ENCODE measurements at regions not wholly inside any gene's neighbourhood (a gene's known extent, or its start where the extent isn't known, plus 50 kb on each side); places are given as distances from the start of the nearest gene placed in this dataset.
"Not testable (repeated sequence)": the region's sequence is repeated elsewhere in the genome, so short reads cannot be mapped to it uniquely, and the experiment has no call there.

GRCh38 chr6:137969874-137970273 is 102.8 kb downstream of the TNFAIP3 start:
- no peak for DNase-seq (ENCODE audit: low spot score)

- no peak for DNase-seq (ENCODE audit: low spot score)
These were observed 103.3 kb downstream of the TNFAIP3 start for GRCh38 chr6:137970368-137970767.

- peak; percentile 33 for DNase-seq (ENCODE audit: low spot score)
These were observed 106.1 kb downstream of the TNFAIP3 start for GRCh38 chr6:137973201-137973600.

GRCh38 chr6:137975188-137975940 is 108.3 kb downstream of the TNFAIP3 start:
- DNase-seq (ENCODE audit: low spot score) = peak; percentile 21

GRCh38 chr6:137976430-137976829 is 109.4 kb downstream of the TNFAIP3 start:
- no peak for DNase-seq (ENCODE audit: low spot score)

- no peak for DNase-seq (ENCODE audit: low spot score)
These were observed 110.1 kb downstream of the TNFAIP3 start for GRCh38 chr6:137977206-137977605.

- no peak for DNase-seq (ENCODE audit: low spot score)
These were observed 110.8 kb downstream of the TNFAIP3 start for GRCh38 chr6:137977814-137978213.

GRCh38 chr6:137978252-137978896 is 111.3 kb downstream of the TNFAIP3 start:
- DNase-seq (ENCODE audit: low spot score) = no peak

- DNase-seq (ENCODE audit: low spot score) = not testable (repeated sequence)
These were observed 112.2 kb downstream of the TNFAIP3 start for GRCh38 chr6:137979263-137979662.

GRCh38 chr6:137980777-137981176 is 113.7 kb downstream of the TNFAIP3 start:
- DNase-seq (ENCODE audit: low spot score) = no peak

GRCh38 chr6:137981758-137982157 is 114.7 kb downstream of the TNFAIP3 start:
- DNase-seq (ENCODE audit: low spot score) = no peak

GRCh38 chr6:137982418-137983189 is 115.5 kb downstream of the TNFAIP3 start:
- DNase-seq (ENCODE audit: low spot score) = no peak

- DNase-seq (ENCODE audit: low spot score) = no peak
These were observed 116.2 kb downstream of the TNFAIP3 start for GRCh38 chr6:137983269-137983668.

GRCh38 chr6:137989664-137990063 is 117.6 kb downstream of the PERP start:
- no peak for DNase-seq (ENCODE audit: low spot score)

GRCh38 chr6:137995371-137995770 is 111.8 kb downstream of the PERP start:
- no peak for DNase-seq (ENCODE audit: low spot score)

GRCh38 chr6:137998461-137999019 is 108.7 kb downstream of the PERP start:
- DNase-seq (ENCODE audit: low spot score) = no peak

GRCh38 chr6:137999815-138000214 is 107.4 kb downstream of the PERP start:
- no peak for DNase-seq (ENCODE audit: low spot score)

GRCh38 chr6:138000941-138001340 is 106.3 kb downstream of the PERP start:
- DNase-seq (ENCODE audit: low spot score) = no peak

- DNase-seq (ENCODE audit: low spot score) = peak; percentile 42
These were observed 105.4 kb downstream of the PERP start for GRCh38 chr6:138001750-138002349.

GRCh38 chr6:138004430-138005287 is 102.6 kb downstream of the PERP start:
- DNase-seq (ENCODE audit: low spot score) = peak; percentile 25

- no peak for DNase-seq (ENCODE audit: low spot score)
These were observed 101.4 kb downstream of the PERP start for GRCh38 chr6:138005846-138006245.
